Memory B cell (primary cell): ENCODE measurements at regions not wholly inside any gene's neighbourhood (a gene's known extent, or its start where the extent isn't known, plus 50 kb on each side); places are given as distances from the start of the nearest gene placed in this dataset.
"Not testable (repeated sequence)": the region's sequence is repeated elsewhere in the genome, so short reads cannot be mapped to it uniquely, and the experiment has no call there.

Experiments
- ATAC-seq: fragments of 150-1000 bp; cut with Tn5 transposase; 2 replicates; pipeline ENCODE4 v1.10.0; 2021; ENCODE audit warnings: low read depth, mild to moderate bottlenecking, moderate library complexity
- DNase-seq, 2 donors: peaks; one replicate each; pipeline ENCODE4 v3.0.0; 2022; ENCODE audit warnings: low spot score in 2 of 2
- H3K27ac Mint-ChIP-seq: one replicate; pipeline ENCODE4 v1.8.0; 2022; ENCODE audit warnings: mild to moderate bottlenecking, moderate library complexity, mixed read lengths
- H3K27me3 Mint-ChIP-seq: one replicate; pipeline ENCODE4 v1.8.0; 2022; ENCODE audit warnings: mixed read lengths
- H3K36me3 Mint-ChIP-seq: one replicate; pipeline ENCODE4 v1.8.0; 2022; ENCODE audit warnings: mild to moderate bottlenecking, mixed read lengths
- H3K4me1 Mint-ChIP-seq: one replicate; pipeline ENCODE4 v1.8.0; 2022; ENCODE audit warnings: mixed read lengths
- H3K4me3 Mint-ChIP-seq: one replicate; pipeline ENCODE4 v1.8.0; 2022; ENCODE audit warnings: mild to moderate bottlenecking, moderate library complexity, mixed read lengths
- H3K9me3 Mint-ChIP-seq: one replicate; pipeline ENCODE4 v1.8.0; 2022; ENCODE audit warnings: mixed read lengths

GRCh38 chr6:140397106-140397505, 1022.7 kb upstream of the CITED2 start:
- H3K36me3 Mint-ChIP-seq = no peaks in the 10 kb centered on the region
- H3K27me3 Mint-ChIP-seq = no peaks in the 10 kb centered on the region
- no peaks in the 10 kb centered on the region for H3K9me3 Mint-ChIP-seq
- DNase-seq = no peak
- no peaks in the 10 kb centered on the region for H3K4me1 Mint-ChIP-seq
- H3K4me3 Mint-ChIP-seq = no peak overlapping the region
- H3K27ac Mint-ChIP-seq = no peak overlapping the region
- ATAC-seq = no peak

GRCh38 chr6:140393665-140394540, 1019.5 kb upstream of the CITED2 start:
- ATAC-seq = no peak
- Mint-ChIP-seq H3K4me3 (no peak overlapping the region), H3K4me1 (no peaks in the 10 kb centered on the region)

GRCh38 chr6:140388815-140389214, 1014.4 kb upstream of the CITED2 start:
- Mint-ChIP-seq H3K4me3 (no peak overlapping the region), H3K27me3 (no peaks in the 10 kb centered on the region), H3K9me3 (peaks cover 2% of the 10 kb centered on the region), H3K36me3 (no peaks in the 10 kb centered on the region), H3K4me1 (no peaks in the 10 kb centered on the region), H3K27ac (no peak overlapping the region)
- ATAC-seq = no peak
- DNase-seq = no peak

More at GRCh38 chr6:140393665-140394540, 1019.5 kb upstream of the CITED2 start:
- no peak for DNase-seq
- Mint-ChIP-seq H3K36me3 (no peaks in the 10 kb centered on the region), H3K27ac (no peak overlapping the region), H3K27me3 (no peaks in the 10 kb centered on the region), H3K9me3 (peaks cover under 1% of the 10 kb centered on the region)

- Mint-ChIP-seq H3K27ac (no peak overlapping the region), H3K9me3 (peaks cover 2% of the 10 kb centered on the region), H3K36me3 (no peaks in the 10 kb centered on the region)
Observed at GRCh38 chr6:140388192-140388802, 1013.8 kb upstream of the CITED2 start.

GRCh38 chr6:140385679-140386078, 1011.2 kb upstream of the CITED2 start:
- Mint-ChIP-seq H3K27me3 (no peaks in the 10 kb centered on the region), H3K4me1 (no peaks in the 10 kb centered on the region), H3K36me3 (no peaks in the 10 kb centered on the region), H3K27ac (no peak overlapping the region), H3K9me3 (peaks cover 2% of the 10 kb centered on the region), H3K4me3 (no peak overlapping the region)
- ATAC-seq (no peak), DNase-seq (no peak)

More at GRCh38 chr6:140388192-140388802, 1013.8 kb upstream of the CITED2 start:
- no peaks in the 10 kb centered on the region for H3K27me3 Mint-ChIP-seq
- no peak overlapping the region for H3K4me3 Mint-ChIP-seq
- ATAC-seq (no peak), DNase-seq (no peak)
- H3K4me1 Mint-ChIP-seq = no peaks in the 10 kb centered on the region

GRCh38 chr6:140382355-140382754, 1007.9 kb upstream of the CITED2 start:
- no peak overlapping the region for H3K4me3 Mint-ChIP-seq
- no peak for ATAC-seq
- H3K27ac Mint-ChIP-seq = no peak overlapping the region
- H3K4me1 Mint-ChIP-seq = no peaks in the 10 kb centered on the region
- DNase-seq = no peak
- H3K9me3 Mint-ChIP-seq = peaks cover 1% of the 10 kb centered on the region
- no peaks in the 10 kb centered on the region for H3K36me3 Mint-ChIP-seq
- H3K27me3 Mint-ChIP-seq = no peaks in the 10 kb centered on the region

- Mint-ChIP-seq H3K27ac (no peak overlapping the region), H3K9me3 (no peaks in the 10 kb centered on the region), H3K4me1 (no peaks in the 10 kb centered on the region), H3K27me3 (no peaks in the 10 kb centered on the region), H3K36me3 (no peaks in the 10 kb centered on the region), H3K4me3 (no peak overlapping the region)
- ATAC-seq (no peak), DNase-seq (no peak)
Observed at GRCh38 chr6:140380427-140381218, 1006.2 kb upstream of the CITED2 start.

GRCh38 chr6:140379919-140380318, 1005.5 kb upstream of the CITED2 start:
- Mint-ChIP-seq H3K4me3 (no peak overlapping the region), H3K9me3 (no peaks in the 10 kb centered on the region), H3K36me3 (no peaks in the 10 kb centered on the region), H3K27me3 (no peaks in the 10 kb centered on the region), H3K27ac (no peak overlapping the region), H3K4me1 (no peaks in the 10 kb centered on the region)
- DNase-seq (no peak), ATAC-seq (no peak)

- H3K36me3 Mint-ChIP-seq = no peaks in the 10 kb centered on the region
- no peak overlapping the region for H3K27ac Mint-ChIP-seq
- no peaks in the 10 kb centered on the region for H3K27me3 Mint-ChIP-seq
- DNase-seq (no peak), ATAC-seq (no peak)
- H3K4me1 Mint-ChIP-seq = no peaks in the 10 kb centered on the region
- no peaks in the 10 kb centered on the region for H3K9me3 Mint-ChIP-seq
- no peak overlapping the region for H3K4me3 Mint-ChIP-seq
Observed at GRCh38 chr6:140376209-140376608, 1001.8 kb upstream of the CITED2 start.

- H3K9me3 Mint-ChIP-seq, ATAC-seq, H3K27me3 Mint-ChIP-seq, H3K4me3 Mint-ChIP-seq, H3K27ac Mint-ChIP-seq, DNase-seq, H3K4me1 Mint-ChIP-seq, H3K36me3 Mint-ChIP-seq: not testable (repeated sequence)
Observed at GRCh38 chr6:140373728-140374127, 999.3 kb upstream of the CITED2 start.

- ATAC-seq (no peak), DNase-seq (no peak)
- Mint-ChIP-seq H3K27ac (no peak overlapping the region), H3K36me3 (no peaks in the 10 kb centered on the region), H3K9me3 (no peaks in the 10 kb centered on the region), H3K27me3 (no peaks in the 10 kb centered on the region), H3K4me1 (no peaks in the 10 kb centered on the region), H3K4me3 (no peak overlapping the region)
Observed at GRCh38 chr6:140372064-140372463, 997.6 kb upstream of the CITED2 start.

GRCh38 chr6:140370976-140371870, 996.8 kb upstream of the CITED2 start:
- Mint-ChIP-seq H3K4me1 (no peaks in the 10 kb centered on the region), H3K4me3 (no peak overlapping the region), H3K27ac (no peak overlapping the region), H3K27me3 (no peaks in the 10 kb centered on the region), H3K9me3 (no peaks in the 10 kb centered on the region), H3K36me3 (no peaks in the 10 kb centered on the region)
- ATAC-seq (no peak), DNase-seq (no peak)

- Mint-ChIP-seq H3K27ac (no peak overlapping the region), H3K4me1 (no peaks in the 10 kb centered on the region), H3K9me3 (peaks cover 3% of the 10 kb centered on the region), H3K4me3 (no peak overlapping the region), H3K27me3 (no peaks in the 10 kb centered on the region), H3K36me3 (no peaks in the 10 kb centered on the region)
- no peak for DNase-seq
- no peak for ATAC-seq
Observed at GRCh38 chr6:140370441-140370840, 996.0 kb upstream of the CITED2 start.
